PC-3 (cell line): ENCODE measurements at regions not wholly inside any gene's neighbourhood (a gene's known extent, or its start where the extent isn't known, plus 50 kb on each side); places are given as distances from the start of the nearest gene placed in this dataset.
"Not testable (repeated sequence)": the region's sequence is repeated elsewhere in the genome, so short reads cannot be mapped to it uniquely, and the experiment has no call there.

ENCODE experiments used
- ATAC-seq: fragments of 200-7000 bp; cut with Tn5 transposase; 2 replicates; pipeline ENCODE4 v1.9.1; 2020; ENCODE audit warnings: mild to moderate bottlenecking, moderate library complexity
- BruUV-seq: library from RNA; stranded (reverse); fragments of 400-500 nt; replicated peaks from 2 replicates; lab custom pipeline; 2021; lab: Mats Ljungman, UMichigan
- CTCF ChIA-PET: fragments of 300-600 bp; sonication (Branson Sonifier 250); formaldehyde crosslinking; loops from one replicate; lab custom pipeline; 2022; ENCODE audit warnings: antibody characterized with exemption; lab: Charles Lee
- POLR2A ChIA-PET: fragments of 300-600 bp; sonication (Branson Sonifier 250); formaldehyde crosslinking; loops from one replicate; lab custom pipeline; 2022; ENCODE audit warnings: antibody characterized with exemption; ENCODE audit not compliant: unreplicated experiment; lab: Charles Lee
- DNase-seq: peaks from one replicate; pipeline ENCODE4 v3.0.0-alpha.2; 2015
- H2AFZ ChIP-seq: fragments of 300-600 bp; sonication (generic); 2 replicates; pipeline ENCODE4 v1.6.0; 2016; ENCODE audit warnings: antibody characterized with exemption, low read length
- H3F3A ChIP-seq: fragments of 300-600 bp; sonication (generic); one replicate; pipeline ENCODE4 v1.6.0; 2017; ENCODE audit warnings: antibody characterized with exemption, low read length, control low read depth, mild to moderate bottlenecking; ENCODE audit not compliant: unreplicated experiment
- H3K27ac ChIP-seq: fragments of 300-600 bp; sonication (generic); 2 replicates; pipeline ENCODE4 v1.5.1; 2016; ENCODE audit warnings: mild to moderate bottlenecking, low read length
- H3K27me3 ChIP-seq: fragments of 300-600 bp; sonication (generic); 2 replicates; pipeline ENCODE4 v1.6.1; 2016; ENCODE audit warnings: low read length, mixed read lengths
- H3K36me3 ChIP-seq: fragments of 300-600 bp; sonication (generic); 2 replicates; pipeline ENCODE4 v1.6.1; 2016; ENCODE audit warnings: low read depth, mixed run types, low read length, mixed read lengths
- H3K4me1 ChIP-seq: fragments of 300-600 bp; sonication (generic); 2 replicates; pipeline ENCODE4 v1.5.1; 2016; ENCODE audit warnings: low read length; ENCODE audit not compliant: insufficient read depth
- H3K4me2 ChIP-seq: fragments of 300-600 bp; sonication (generic); 2 replicates; pipeline ENCODE4 v1.6.0; 2016; ENCODE audit warnings: low read length
- H3K4me3 ChIP-seq: fragments of 300-600 bp; sonication (generic); 2 replicates; pipeline ENCODE4 v1.5.1; 2016; ENCODE audit warnings: mild to moderate bottlenecking, low read length, mixed read lengths
- H3K79me2 ChIP-seq: fragments of 300-600 bp; sonication (generic); 2 replicates; pipeline ENCODE4 v1.6.1; 2017; ENCODE audit warnings: low read length, mixed read lengths
- H3K9ac ChIP-seq: fragments of 300-600 bp; sonication (generic); 2 replicates; pipeline ENCODE4 v1.6.0; 2016; ENCODE audit warnings: mild to moderate bottlenecking, low read length
- H3K9me2 ChIP-seq: fragments of 300-600 bp; sonication (generic); replicated peaks from 2 replicates; pipeline ENCODE4 v1.6.1; 2016; ENCODE audit warnings: mixed run types, low read length, mixed read lengths
- H3K9me3 ChIP-seq: fragments of 300-600 bp; sonication (generic); 2 replicates; pipeline ENCODE4 v1.6.1; 2016; ENCODE audit warnings: low read length, mixed read lengths
- H4K20me1 ChIP-seq: fragments of 300-600 bp; sonication (generic); 2 replicates; pipeline ENCODE4 v1.6.1; 2016; ENCODE audit warnings: low read length, mixed read lengths
- CTCF ChIP-seq: fragments of 300-600 bp; sonication (generic); conservative IDR thresholded peaks from 2 replicates; pipeline ENCODE4 v1.5.1; 2017; ENCODE audit warnings: antibody characterized with exemption, low read depth, mild to moderate bottlenecking, low read length
- EZH2 ChIP-seq: fragments of 300-600 bp; sonication (generic); IDR thresholded peaks from one replicate; pipeline ENCODE4 v1.6.1; 2017; ENCODE audit warnings: antibody characterized with exemption, mild to moderate bottlenecking, low read length; ENCODE audit not compliant: unreplicated experiment
- EZH2phosphoT487 ChIP-seq: fragments of 300-600 bp; sonication (generic); IDR thresholded peaks from 2 replicates; pipeline ENCODE4 v1.6.1; 2018; ENCODE audit warnings: mild to moderate bottlenecking, antibody characterized with exemption, low read length, borderline replicate concordance
- intact Hi-C: fragments of 100-400 bp; cut with micrococcal nuclease; formaldehyde crosslinking; loops from 2 replicates; pipeline ENCODE4 v1.9.0; 2023

- no peak for TF ChIP-seq CTCF
- no peak overlapping the region for H3K27ac ChIP-seq
- no peaks in the 10 kb centered on the region for H3K36me3 ChIP-seq
- intact Hi-C loops: no loop called here
- DNase-seq: no peak
- ATAC-seq: no peak
- no peak overlapping the region for H3K4me2 ChIP-seq
- no peak overlapping the region for H2AFZ ChIP-seq
- no peaks in the 10 kb centered on the region for H3K79me2 ChIP-seq
- no TSS peak for BruUV-seq
- H4K20me1 ChIP-seq: no peaks in the 10 kb centered on the region
- H3K4me3 ChIP-seq: no peak overlapping the region
- H3F3A ChIP-seq: no peaks in the 10 kb centered on the region
- H3K4me1 ChIP-seq: peaks cover 7% of the 10 kb centered on the region; the same call in 1 of the 2 replicates
- H3K9ac ChIP-seq: no peak overlapping the region
- POLR2A ChIA-PET: no interaction called here
- H3K9me3 ChIP-seq: no peaks in the 10 kb centered on the region
- H3K27me3 ChIP-seq: peaks cover 14% of the 10 kb centered on the region; the same call in 1 of the 2 replicates
- CTCF ChIA-PET: no interaction called here
- H3K9me2 ChIP-seq: no peaks in the 10 kb centered on the region
Measured at GRCh38 chr12:111245701-111246476, 123.0 kb downstream of the PHETA1 start.

DNA sequence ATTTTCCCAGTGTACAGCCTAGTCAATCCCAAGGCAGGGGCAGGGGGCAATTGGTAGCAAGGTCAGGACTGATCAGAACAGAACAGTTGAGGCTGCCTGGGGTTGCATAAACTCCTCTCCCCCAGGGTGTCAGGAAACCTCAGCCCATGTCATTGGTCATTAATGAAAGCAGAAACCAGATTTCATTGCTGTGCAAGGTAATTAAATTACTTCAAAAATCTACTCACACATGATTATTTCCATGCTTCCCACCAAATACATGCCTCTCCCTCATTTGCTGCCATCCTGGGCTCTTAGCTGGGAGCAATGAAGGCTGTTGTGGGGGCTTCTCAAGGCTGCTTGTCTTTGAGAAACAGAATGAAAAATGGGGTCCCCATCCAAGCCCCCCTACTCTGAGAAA lies 124.2 kb downstream of the PHETA1 start:
- Histone ChIP-seq H3K4me1 (peaks cover 7% of the 10 kb centered on the region; the same call in 1 of the 2 replicates), H3K9me3 (no peaks in the 10 kb centered on the region), H3K9me2 (no peaks in the 10 kb centered on the region), H3K79me2 (no peaks in the 10 kb centered on the region), H4K20me1 (no peaks in the 10 kb centered on the region), H3K4me2 (no peak overlapping the region), H3K36me3 (no peaks in the 10 kb centered on the region), H3K27ac (no peak overlapping the region), H3K27me3 (peaks cover 26% of the 10 kb centered on the region), H3K9ac (no peak overlapping the region), H3F3A (no peaks in the 10 kb centered on the region), H2AFZ (no peak overlapping the region), H3K4me3 (no peak overlapping the region)
- no peak for ATAC-seq
- no peak for DNase-seq
- intact Hi-C loops: no loop called here
- ChIA-PET POLR2A (no interaction called here), CTCF (no interaction called here)
- TF ChIP-seq CTCF (no peak), EZH2phosphoT487 (no peak), EZH2 (no peak)
- BruUV-seq: no TSS peak

GRCh38 chr12:111242817-111243216 lies 126.1 kb downstream of the PHETA1 start:
- H3K79me2 ChIP-seq, H3K36me3 ChIP-seq, H3K4me3 ChIP-seq, H3K4me1 ChIP-seq, H4K20me1 ChIP-seq, H3K9me3 ChIP-seq, H3K9me2 ChIP-seq, H3F3A ChIP-seq, H3K27ac ChIP-seq, POLR2A ChIA-PET, CTCF ChIA-PET, intact Hi-C loops, H3K4me2 ChIP-seq, ATAC-seq, H3K9ac ChIP-seq, H2AFZ ChIP-seq, DNase-seq, BruUV-seq: not testable (repeated sequence)
- H3K27me3 ChIP-seq: peaks cover 34% of the 10 kb centered on the region
